DMS153 treated with DMSO at 0.1 percent for 48 hours (cell line): ENCODE measurements at regions not wholly inside any gene's neighbourhood (a gene's known extent, or its start where the extent isn't known, plus 50 kb on each side); places are given as distances from the start of the nearest gene placed in this dataset.

Source experiments
- DNase-seq: peaks from one replicate; lab custom pipeline; 2025; ENCODE audit not compliant: unreplicated experiment; lab: John Stamatoyannopoulos, UW

DNA sequence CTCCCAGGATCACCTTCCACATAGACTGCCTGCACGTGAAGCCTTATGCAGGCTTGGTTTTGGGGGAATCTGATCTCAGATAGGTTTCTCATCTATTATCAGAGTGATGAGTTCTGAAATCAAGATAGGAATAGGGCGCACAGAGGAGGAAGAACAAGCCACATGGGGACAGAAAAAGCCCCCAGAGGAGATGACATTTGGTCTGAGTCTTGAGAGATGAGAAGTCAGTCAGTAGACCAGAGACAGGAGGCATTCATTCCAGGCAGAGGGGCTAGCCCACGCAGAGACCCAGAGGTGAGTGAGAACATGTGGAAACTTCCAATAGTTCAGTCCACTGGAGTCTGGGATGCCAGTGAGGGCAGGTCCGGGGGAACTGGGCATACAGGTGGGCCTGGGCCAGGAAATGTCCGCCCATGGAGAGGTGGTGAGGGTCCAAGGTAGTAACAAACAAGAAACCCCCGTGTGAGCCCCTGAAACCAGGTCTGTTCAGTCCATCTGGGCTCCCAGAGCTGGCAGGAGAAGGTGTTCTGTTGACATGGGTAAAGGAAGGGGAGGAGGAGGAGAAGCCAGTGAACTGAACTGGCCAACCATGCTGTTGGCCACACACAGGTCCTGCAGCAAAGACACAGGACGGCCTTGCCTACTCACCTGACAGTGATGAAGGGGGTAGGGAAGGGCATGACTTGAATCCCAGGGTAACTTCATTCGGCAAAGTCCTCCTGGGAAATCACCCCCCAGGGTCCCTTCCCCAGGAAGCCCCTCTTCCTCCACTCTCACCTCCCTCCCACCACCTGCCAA, 69.3 kb upstream of the SMNDC1 start:
- DNase-seq = no peak

DNA sequence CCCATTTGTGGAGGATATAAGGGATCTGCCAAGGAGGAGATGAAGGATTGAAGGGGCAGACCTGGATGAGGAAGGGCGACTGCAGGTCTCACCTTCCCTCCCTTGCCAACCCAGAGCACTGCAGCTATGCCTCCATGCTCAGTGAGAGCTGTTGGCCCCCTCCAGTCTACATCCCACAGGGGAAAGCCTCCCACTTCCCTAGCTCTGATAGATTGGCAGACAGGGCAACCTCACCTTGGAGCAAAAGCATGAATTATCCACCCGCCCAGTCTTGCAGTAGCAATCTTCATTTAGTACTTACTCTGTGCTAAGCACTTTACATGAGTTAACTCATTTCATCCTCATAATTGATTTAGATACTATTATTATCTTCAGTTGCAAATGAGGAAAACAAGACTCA, 70.4 kb upstream of the SMNDC1 start:
- DNase-seq = no peak

DNA sequence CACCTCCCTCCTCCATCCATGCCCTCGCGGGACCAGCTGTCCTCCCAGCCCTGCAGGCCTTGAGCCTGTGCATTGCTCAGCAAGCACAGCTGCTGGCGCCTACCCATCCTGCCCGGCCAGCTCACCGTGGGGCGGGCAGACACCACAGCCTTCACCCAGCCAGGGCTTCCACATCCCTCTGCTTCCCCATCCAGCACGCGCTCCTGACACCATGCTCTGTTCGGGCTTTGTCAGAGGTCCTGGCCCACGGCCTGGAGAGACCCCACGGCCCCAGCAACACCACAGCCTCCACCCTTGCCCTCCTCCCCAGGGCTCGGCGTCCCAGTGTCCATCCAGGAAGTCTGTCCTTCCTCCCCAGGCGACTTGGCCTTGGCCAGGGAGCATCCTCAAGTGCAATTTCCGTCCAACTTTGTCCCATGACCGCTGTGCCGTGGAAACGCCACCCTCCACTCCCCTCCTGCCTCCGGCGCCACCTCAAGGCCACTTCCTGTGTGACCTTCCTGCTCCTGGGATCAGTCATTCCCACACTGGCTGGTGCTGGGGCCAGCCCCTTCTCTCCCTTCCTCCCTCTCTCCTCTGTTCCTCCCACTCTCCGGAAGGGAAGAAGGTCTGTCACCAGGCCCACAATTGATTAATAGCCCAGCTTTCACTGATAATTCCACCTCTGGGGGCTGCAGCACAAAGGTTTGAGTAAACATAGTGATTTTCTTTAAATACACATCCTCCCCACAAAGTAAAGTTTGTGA, 71.5 kb upstream of the SMNDC1 start:
- DNase-seq = no peak

DNA sequence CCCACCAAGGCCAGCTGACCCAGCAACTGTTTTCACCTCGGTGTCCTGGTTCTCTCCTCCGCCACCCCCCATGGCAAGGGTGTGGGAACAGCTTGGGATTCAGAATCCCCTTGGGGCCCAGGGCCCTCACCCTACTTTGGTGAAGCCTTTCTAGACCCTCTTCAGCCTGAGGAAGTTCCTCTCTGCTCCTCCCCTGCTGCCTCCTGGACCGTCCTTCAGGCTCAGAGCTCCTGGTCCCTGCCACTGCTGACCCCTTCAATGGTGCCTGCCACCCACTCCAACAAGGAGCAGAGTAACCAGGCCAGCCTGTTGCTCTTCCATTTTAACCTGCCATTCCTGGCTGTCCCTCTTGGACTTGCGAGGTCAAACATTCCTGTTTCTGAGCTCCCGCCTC, 72.0 kb upstream of the SMNDC1 start:
- DNase-seq = no peak

DNA sequence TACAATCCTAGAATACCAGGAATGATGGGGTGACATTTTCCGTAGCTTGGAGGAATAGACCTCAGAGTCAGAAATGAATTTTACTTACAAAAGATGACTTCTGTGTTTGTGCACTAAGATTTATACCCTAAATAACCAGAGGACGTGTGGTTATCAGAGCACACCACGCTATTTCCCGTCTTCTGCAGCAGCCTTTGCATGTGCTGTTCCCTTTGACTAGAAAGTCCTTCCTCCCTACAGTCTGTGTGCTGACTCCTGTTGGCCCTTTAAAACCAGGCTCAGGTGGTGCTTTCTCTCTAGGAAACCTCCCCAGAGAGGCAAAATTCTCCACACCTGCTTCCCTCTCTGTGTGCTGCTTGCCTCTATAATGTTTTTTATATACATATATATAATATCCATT, 73.3 kb upstream of the SMNDC1 start:
- no peak for DNase-seq

- no peak for DNase-seq
Measured at GRCh38 chr10:110378533-110379108, 73.9 kb upstream of the SMNDC1 start.

DNA sequence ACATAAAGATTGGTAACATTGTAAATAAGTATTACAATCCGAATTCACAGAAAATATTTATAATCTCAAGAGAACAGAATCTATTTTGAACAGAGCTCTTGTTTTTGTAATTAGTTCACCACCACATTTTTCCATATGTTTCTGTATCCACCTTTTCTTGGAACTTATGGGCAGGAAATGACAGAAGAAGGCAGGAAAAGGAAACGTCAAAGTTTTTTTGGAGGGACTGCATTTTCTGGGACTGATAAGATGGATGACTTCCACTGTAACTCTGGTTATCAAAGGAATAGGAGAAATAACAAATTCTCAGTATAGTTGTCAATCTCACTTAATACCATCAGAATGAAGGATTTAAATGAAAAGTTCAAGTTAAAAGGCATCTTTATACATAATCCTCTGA, 75.1 kb upstream of the SMNDC1 start:
- no peak for DNase-seq

DNA sequence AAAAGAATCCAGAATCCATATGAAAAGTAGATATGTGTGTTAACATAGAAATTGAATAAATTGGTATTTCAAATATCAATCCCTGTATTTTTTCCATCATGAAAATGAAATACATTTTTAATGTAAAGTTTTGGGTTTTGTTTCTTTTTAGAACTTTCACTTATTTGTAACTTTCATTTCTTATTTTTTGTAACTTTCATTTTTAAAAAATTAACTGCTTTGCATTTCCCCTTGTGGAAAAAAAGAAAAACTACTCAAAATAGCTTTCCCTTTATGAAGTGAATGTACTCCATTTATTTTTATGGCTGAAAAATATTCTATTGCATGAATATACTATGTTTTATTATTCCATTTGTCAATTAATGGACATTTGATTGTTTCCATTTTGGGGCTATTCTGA, 75.6 kb upstream of the SMNDC1 start:
- no peak for DNase-seq

DNA sequence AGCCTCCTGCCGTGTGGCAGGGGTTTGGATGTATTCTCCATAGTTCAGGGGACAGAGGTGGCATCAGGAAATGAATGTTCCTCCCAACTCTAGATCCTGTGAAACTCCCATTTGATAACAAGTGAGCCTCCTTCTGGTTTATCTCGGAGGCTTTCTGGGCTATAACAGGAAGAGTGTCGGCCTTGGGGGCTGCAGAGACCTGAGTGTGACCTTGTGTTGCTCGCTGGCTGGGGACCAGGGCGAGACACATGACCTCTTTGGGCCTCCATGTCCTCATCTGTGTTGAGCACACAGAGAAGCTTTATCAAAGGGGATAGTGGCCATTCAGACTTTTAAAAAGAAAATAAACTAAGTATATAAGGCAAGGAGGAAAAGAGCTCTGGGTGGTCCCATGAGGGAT, 78.0 kb upstream of the SMNDC1 start:
- DNase-seq = no peak

DNA sequence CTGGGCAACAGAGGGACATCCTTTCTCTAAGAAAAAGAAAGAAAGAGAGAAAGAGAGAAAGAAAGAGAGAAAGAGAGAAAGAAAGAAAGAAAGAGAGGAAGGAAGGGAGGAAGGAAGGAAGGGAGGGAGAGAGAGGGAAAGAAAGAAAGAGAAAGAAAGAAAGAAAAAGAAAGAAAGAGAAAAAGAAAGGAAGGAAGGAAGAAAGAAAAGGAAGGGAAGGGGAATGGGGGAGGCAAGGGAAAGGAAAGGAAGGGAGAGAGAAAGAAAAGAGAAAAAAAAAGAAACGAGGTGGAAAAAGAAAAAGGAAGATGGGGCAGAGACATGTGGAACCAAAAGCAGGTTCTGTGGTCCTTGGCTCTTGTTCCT, 82.9 kb upstream of the SMNDC1 start:
- DNase-seq = no peak

DNA sequence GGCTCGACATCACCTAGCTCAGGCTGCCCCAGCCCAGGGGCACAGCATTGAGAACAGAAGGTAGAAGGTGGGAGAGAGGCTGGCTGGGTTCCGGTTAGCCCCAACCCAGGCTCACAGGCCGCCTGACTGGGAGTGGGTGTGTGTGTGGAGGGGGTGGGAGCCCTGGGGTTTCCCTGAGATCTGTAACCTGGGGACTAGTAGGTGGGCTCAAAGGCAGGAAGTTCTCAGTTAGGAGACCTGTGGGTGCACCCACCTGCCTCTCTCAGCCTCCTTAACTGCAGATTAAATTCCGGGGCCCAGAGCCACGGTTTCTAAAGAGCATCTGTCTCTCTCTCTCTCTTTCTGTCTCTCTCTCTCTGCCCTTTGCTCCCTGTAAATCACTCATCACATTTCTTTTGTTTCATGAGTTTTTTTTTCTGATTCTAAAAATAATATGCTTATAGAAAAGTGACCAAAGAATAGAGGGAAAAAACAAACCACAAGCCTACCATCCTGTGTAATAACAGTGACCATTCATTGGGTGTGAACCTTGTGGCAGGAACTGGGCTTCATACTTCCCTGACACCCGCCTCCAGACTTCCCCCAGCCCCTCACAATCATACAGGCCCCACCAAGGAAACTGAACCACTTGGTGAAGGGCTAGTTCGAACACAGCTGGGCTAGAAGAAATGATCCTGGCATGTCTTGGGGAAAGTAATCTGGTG, 83.4 kb upstream of the SMNDC1 start:
- no peak for DNase-seq

DNA sequence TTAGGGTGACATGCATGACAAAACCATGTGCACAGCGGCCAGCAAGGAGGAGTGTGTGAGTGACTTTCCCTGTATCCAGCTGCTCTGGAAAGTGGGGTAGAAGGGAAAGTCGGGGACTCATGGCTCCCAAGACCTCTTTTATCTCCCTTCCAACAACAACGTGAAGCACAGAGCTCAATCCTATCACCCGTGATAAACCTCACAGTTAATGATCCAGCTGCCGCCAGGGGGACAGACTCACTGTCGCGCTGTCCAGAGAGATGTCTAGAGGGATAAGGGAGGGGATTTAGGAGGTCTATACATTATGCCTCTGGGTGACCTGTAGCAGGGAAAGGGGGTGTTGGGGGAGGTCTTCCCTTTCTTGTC, 84.0 kb upstream of the SMNDC1 start:
- DNase-seq = no peak

DNA sequence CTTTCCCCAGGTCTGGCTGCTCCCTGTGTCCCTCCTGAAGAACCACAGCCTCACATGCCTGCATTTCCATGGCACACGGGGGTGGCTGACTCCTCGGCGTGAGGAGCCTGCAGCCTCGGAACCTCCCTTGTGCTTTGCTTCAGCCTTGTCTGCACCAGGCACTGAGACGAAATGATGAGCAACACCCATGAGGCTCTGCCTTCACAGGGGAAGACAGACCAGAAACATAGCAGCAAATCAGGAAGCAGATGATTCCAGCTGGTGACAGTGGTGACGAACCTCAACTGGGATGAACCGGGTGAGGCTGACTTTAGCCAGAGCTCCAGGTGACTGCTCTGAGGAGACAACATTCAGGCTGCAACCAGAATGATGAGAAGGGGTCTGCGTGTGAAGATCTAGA, 84.5 kb upstream of the SMNDC1 start:
- no peak for DNase-seq

GRCh38 chr10:110391541-110391940, 86.8 kb upstream of the SMNDC1 start:
- DNase-seq = no peak

DNA sequence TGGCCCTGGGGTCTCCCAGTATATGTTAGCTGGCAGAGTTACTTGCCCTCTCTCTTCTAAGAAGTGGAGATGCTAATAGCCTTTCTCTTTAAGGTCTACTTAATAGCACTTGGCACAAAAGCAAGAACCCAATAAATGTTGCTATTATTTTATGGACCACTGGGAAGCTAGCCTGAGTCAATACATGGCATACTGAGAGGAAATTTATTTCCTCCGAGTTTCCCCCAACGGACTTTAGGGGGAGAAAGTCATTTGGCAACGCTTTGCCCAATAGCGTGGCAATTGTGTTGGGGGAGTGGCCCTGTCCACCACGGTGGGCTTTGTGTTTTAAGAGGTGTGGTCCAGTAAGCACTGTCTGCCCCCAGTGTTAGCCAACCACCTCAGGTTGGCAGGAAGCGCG, 87.4 kb upstream of the SMNDC1 start:
- no peak for DNase-seq

DNA sequence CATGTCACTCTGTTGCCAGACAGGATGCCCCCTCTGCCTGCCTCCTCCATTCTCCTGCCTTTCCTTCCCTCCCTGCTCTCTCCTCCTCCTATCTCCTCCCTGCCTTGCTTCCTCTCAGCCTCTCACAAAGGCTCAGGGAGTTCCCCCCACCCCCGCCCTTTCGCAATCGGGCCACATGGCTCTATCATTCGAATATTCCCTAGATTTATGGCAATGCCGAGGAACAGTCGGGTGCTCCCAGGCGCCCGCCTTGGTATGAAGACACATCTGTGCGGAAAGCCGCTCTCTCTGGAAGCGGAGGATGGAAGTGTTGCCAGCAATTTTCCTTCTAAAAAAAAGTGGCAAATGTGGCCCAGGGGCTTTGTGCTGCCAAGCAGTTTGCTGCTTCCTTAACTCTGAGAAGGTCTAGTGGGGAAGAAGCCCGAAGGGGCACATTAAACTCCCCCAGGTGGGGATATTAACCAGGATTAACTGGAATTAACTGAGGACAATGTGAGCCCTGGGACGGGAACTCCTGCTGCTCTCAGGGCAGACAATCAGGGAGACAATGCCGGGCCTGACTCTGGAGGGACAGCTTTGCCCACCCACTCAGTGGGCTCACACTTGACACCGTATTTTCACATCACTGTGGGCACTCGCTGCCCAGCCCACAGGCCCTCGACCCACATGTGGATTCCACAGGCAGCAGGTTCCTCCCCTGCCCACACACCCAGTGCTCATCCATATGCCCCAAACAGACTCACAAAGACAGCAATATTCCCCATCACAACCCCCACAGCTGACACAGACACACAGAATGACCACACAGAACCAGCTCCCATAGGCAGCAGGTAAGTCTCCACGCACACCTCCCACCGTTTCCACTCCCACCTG, 88.4 kb upstream of the SMNDC1 start:
- DNase-seq = no peak

DNA sequence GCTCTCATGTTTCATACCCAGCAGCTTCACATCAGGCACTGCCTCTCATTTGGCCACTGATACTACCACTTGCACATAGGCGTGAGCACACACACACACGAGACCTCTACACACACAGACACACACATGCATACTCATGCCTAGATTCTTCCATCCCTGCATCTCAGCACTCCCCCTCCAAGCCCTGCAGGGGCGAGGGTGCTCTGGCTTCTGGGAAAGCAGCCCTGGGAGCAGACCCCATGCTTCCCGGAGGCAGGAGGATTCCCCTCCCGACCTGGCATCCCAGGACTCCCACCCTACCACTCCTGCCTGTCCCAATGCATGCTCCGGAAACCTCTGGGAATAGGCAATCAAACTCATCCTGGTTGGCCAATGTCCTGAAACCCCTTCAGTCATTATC, 89.1 kb upstream of the SMNDC1 start:
- DNase-seq = no peak

DNA sequence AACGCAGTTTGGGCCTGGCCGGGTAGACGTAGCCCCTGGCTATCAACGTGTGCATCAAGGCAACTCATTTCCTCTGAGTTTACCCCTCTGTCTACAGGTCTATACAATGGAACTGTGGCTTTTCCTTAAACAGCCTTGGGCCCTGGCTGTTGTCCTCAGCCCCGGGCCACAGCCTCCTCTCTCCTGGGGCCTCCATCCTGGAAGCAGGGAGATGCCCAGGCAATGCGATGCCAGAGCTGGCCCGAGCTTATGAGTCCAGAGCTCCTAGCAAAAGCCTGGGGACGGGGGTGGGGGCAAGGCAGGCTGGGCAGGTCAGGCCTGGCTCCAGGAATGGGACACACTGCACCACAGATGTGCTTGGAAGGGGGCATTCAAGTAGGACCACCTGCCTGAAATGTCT, 89.6 kb upstream of the SMNDC1 start:
- DNase-seq = no peak

DNA sequence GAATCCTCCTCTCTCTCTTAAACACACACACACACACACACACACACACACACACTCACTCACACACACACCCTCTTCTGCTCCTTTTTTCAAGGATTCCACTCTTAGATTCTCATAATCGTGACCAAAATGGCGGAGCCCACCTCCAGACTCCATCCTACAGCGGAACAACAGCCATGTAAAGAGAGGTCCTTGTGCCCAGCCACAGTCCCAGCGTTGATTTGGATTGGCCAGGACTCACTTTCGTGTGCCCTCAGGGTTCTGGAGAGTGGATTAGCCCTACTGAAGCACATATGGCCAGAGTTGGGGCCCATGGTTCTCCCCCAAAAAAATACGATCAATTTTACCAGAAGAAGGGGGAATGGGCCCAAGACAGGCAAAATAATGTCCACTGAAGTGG, 90.2 kb upstream of the SMNDC1 start:
- no peak for DNase-seq

DNA sequence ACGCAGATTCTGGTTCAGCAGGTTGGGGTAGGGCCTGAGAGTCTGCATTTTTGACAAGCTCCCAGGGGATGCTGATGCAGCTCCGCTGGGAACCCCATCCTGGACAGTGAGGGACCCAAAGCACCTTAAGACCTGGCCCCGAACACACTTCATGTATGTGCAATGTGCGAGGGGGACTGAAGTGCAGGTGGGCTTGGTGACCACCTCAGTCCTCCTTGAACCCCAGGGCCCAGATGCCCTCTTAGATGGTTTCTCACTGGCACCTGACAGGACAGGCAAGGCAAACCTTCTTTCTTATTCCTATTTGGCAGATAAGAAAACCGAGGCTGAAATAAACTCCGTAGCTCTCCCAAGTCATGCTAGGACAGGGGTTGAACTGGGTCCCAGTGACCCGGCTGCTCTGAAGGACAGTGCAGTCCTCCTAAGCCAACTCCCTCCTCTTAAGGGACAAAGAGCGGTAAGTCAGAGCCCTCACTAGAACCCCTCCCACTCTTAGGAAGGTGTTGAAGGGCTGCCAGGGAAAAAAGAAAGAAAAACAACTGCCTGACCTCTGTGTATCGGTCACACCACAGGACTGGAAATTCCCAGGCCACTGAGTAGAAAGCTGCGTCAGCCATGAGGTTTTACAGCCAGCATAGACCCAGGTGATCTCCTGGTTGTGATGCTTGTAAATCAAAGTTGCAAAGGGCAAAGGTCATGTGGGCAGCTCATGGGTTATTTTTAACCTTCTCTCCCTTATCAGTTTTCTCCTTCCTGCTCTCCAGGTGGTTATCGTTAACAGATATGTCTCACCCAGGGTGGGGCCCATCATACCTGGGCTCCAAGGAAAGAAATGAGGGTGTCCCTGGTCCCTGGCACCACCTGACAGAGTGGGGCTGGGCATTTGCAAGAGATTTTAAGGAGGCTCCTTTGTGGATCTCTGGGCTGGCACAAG, 90.9 kb upstream of the SMNDC1 start:
- DNase-seq = no peak
